ENCODE measurements at regions not wholly inside any gene's neighbourhood (a gene's known extent, or its start where the extent isn't known, plus 50 kb on each side); places are given as distances from the start of the nearest gene placed in this dataset.

GRCh38 chr3:76021376-76021775 lies 236.0 kb upstream of the ZNF717 start:
- Mint-ChIP-seq H3K4me1 (no peaks in the 10 kb centered on the region), H3K36me3 (no peaks in the 10 kb centered on the region), H3K4me3 (no peak overlapping the region), H3K27me3 (no peaks in the 10 kb centered on the region), H3K9me3 (ENCODE audit: low read depth) (peaks cover 9% of the 10 kb centered on the region), H3K27ac (no peak overlapping the region)
- no peak for DNase-seq
- CTCF ChIA-PET = no interaction called here
- no peak for ATAC-seq

- DNase-seq (no peak), ATAC-seq (no peak)
- Mint-ChIP-seq H3K4me3 (no peak overlapping the region), H3K27me3 (no peaks in the 10 kb centered on the region), H3K9me3 (ENCODE audit: low read depth) (peaks cover 9% of the 10 kb centered on the region), H3K36me3 (no peaks in the 10 kb centered on the region), H3K4me1 (no peaks in the 10 kb centered on the region), H3K27ac (no peak overlapping the region)
- CTCF ChIA-PET = no interaction called here
These were observed 239.3 kb upstream of the ZNF717 start for GRCh38 chr3:76024640-76025039.

- CTCF ChIA-PET = no interaction called here
- DNase-seq (no peak), ATAC-seq (no peak)
- H3K27ac Mint-ChIP-seq = no peak overlapping the region
- no peaks in the 10 kb centered on the region for H3K4me1 Mint-ChIP-seq
- no peaks in the 10 kb centered on the region for H3K27me3 Mint-ChIP-seq
- H3K4me3 Mint-ChIP-seq = no peak overlapping the region
- H3K36me3 Mint-ChIP-seq = no peaks in the 10 kb centered on the region
- H3K9me3 Mint-ChIP-seq (ENCODE audit: low read depth) = peaks cover 9% of the 10 kb centered on the region
These were observed 240.2 kb upstream of the ZNF717 start for GRCh38 chr3:76025561-76025960.

- Mint-ChIP-seq H3K27me3 (no peaks in the 10 kb centered on the region), H3K27ac (no peak overlapping the region), H3K9me3 (ENCODE audit: low read depth) (peaks cover 5% of the 10 kb centered on the region), H3K36me3 (no peaks in the 10 kb centered on the region), H3K4me1 (no peaks in the 10 kb centered on the region), H3K4me3 (no peak overlapping the region)
- CTCF ChIA-PET = no interaction called here
- no peak for ATAC-seq
- no peak for DNase-seq
These were observed 241.0 kb upstream of the ZNF717 start for GRCh38 chr3:76026379-76026778.

GRCh38 chr3:76028774-76029173 lies 243.4 kb upstream of the ZNF717 start:
- CTCF ChIA-PET = no interaction called here
- Mint-ChIP-seq H3K27ac (no peak overlapping the region), H3K27me3 (no peaks in the 10 kb centered on the region), H3K4me1 (no peaks in the 10 kb centered on the region), H3K36me3 (no peaks in the 10 kb centered on the region), H3K9me3 (ENCODE audit: low read depth) (peaks cover 2% of the 10 kb centered on the region), H3K4me3 (no peak overlapping the region)
- no peak for ATAC-seq
- DNase-seq = no peak

GRCh38 chr3:76034649-76035048 lies 249.3 kb upstream of the ZNF717 start:
- Mint-ChIP-seq H3K27me3 (no peaks in the 10 kb centered on the region), H3K4me3 (no peak overlapping the region), H3K27ac (no peak overlapping the region), H3K4me1 (no peaks in the 10 kb centered on the region), H3K9me3 (ENCODE audit: low read depth) (peaks cover 11% of the 10 kb centered on the region), H3K36me3 (no peaks in the 10 kb centered on the region)
- ATAC-seq (no peak), DNase-seq (no peak)
- CTCF ChIA-PET = no interaction called here

GRCh38 chr3:76035117-76035516 lies 249.8 kb upstream of the ZNF717 start:
- CTCF ChIA-PET = no interaction called here
- H3K4me3 Mint-ChIP-seq = no peak overlapping the region
- no peaks in the 10 kb centered on the region for H3K36me3 Mint-ChIP-seq
- no peaks in the 10 kb centered on the region for H3K27me3 Mint-ChIP-seq
- H3K4me1 Mint-ChIP-seq = no peaks in the 10 kb centered on the region
- DNase-seq (no peak), ATAC-seq (no peak)
- H3K27ac Mint-ChIP-seq = no peak overlapping the region
- peaks cover 10% of the 10 kb centered on the region for H3K9me3 Mint-ChIP-seq (ENCODE audit: low read depth)

GRCh38 chr3:76038949-76039348 lies 253.6 kb upstream of the ZNF717 start:
- ATAC-seq (no peak), DNase-seq (no peak)
- Mint-ChIP-seq H3K27me3 (no peaks in the 10 kb centered on the region), H3K4me1 (no peaks in the 10 kb centered on the region), H3K36me3 (no peaks in the 10 kb centered on the region), H3K4me3 (no peak overlapping the region), H3K27ac (no peak overlapping the region), H3K9me3 (ENCODE audit: low read depth) (peaks cover 11% of the 10 kb centered on the region)
- CTCF ChIA-PET = no interaction called here

- no peaks in the 10 kb centered on the region for H3K36me3 Mint-ChIP-seq
- DNase-seq = no peak
- CTCF ChIA-PET = no interaction called here
These were observed 254.1 kb upstream of the ZNF717 start for GRCh38 chr3:76039431-76039830.

GRCh38 chr3:76040946-76041345 lies 255.6 kb upstream of the ZNF717 start:
- H3K36me3 Mint-ChIP-seq = no peaks in the 10 kb centered on the region
- no peak overlapping the region for H3K27ac Mint-ChIP-seq
- no peaks in the 10 kb centered on the region for H3K4me1 Mint-ChIP-seq
- DNase-seq = no peak
- ATAC-seq = no peak
- CTCF ChIA-PET = no interaction called here
- peaks cover 2% of the 10 kb centered on the region for H3K9me3 Mint-ChIP-seq (ENCODE audit: low read depth)
- no peaks in the 10 kb centered on the region for H3K27me3 Mint-ChIP-seq
- H3K4me3 Mint-ChIP-seq = no peak overlapping the region

More at GRCh38 chr3:76039431-76039830, 254.1 kb upstream of the ZNF717 start:
- ATAC-seq = no peak
- Mint-ChIP-seq H3K4me1 (no peaks in the 10 kb centered on the region), H3K27me3 (no peaks in the 10 kb centered on the region), H3K27ac (no peak overlapping the region), H3K9me3 (ENCODE audit: low read depth) (peaks cover 11% of the 10 kb centered on the region), H3K4me3 (no peak overlapping the region)

- H3K9me3 Mint-ChIP-seq (ENCODE audit: low read depth) = peaks cover 2% of the 10 kb centered on the region
- DNase-seq (no peak), ATAC-seq (no peak)
- H3K36me3 Mint-ChIP-seq = no peaks in the 10 kb centered on the region
- CTCF ChIA-PET = no interaction called here
- no peaks in the 10 kb centered on the region for H3K4me1 Mint-ChIP-seq
- H3K27me3 Mint-ChIP-seq = no peaks in the 10 kb centered on the region
- no peak overlapping the region for H3K27ac Mint-ChIP-seq
- no peak overlapping the region for H3K4me3 Mint-ChIP-seq
These were observed 258.4 kb upstream of the ZNF717 start for GRCh38 chr3:76043746-76044145.

- DNase-seq (no peak), ATAC-seq (no peak)
- no peaks in the 10 kb centered on the region for H3K27me3 Mint-ChIP-seq
- no peaks in the 10 kb centered on the region for H3K36me3 Mint-ChIP-seq
- no peak overlapping the region for H3K27ac Mint-ChIP-seq
- CTCF ChIA-PET = no interaction called here
- H3K9me3 Mint-ChIP-seq (ENCODE audit: low read depth) = peaks cover 2% of the 10 kb centered on the region
- no peak overlapping the region for H3K4me3 Mint-ChIP-seq
- H3K4me1 Mint-ChIP-seq = no peaks in the 10 kb centered on the region
These were observed 259.6 kb upstream of the ZNF717 start for GRCh38 chr3:76044601-76045600.

GRCh38 chr3:76047368-76047767 lies 262.0 kb upstream of the ZNF717 start:
- ATAC-seq (no peak), DNase-seq (no peak)
- no peak overlapping the region for H3K27ac Mint-ChIP-seq
- CTCF ChIA-PET = no interaction called here
- H3K36me3 Mint-ChIP-seq = no peaks in the 10 kb centered on the region
- no peaks in the 10 kb centered on the region for H3K4me1 Mint-ChIP-seq
- peaks cover 2% of the 10 kb centered on the region for H3K9me3 Mint-ChIP-seq (ENCODE audit: low read depth)
- no peak overlapping the region for H3K4me3 Mint-ChIP-seq
- no peaks in the 10 kb centered on the region for H3K27me3 Mint-ChIP-seq

- Mint-ChIP-seq H3K4me3 (no peak overlapping the region), H3K27ac (no peak overlapping the region), H3K27me3 (no peaks in the 10 kb centered on the region), H3K36me3 (no peaks in the 10 kb centered on the region), H3K4me1 (no peaks in the 10 kb centered on the region), H3K9me3 (ENCODE audit: low read depth) (peaks cover 2% of the 10 kb centered on the region)
- CTCF ChIA-PET = no interaction called here
- no peak for ATAC-seq
- DNase-seq = no peak
These were observed 264.4 kb upstream of the ZNF717 start for GRCh38 chr3:76049776-76050175.
